GM12878 (cell line): ENCODE measurements at regions not wholly inside any gene's neighbourhood (a gene's known extent, or its start where the extent isn't known, plus 50 kb on each side); places are given as distances from the start of the nearest gene placed in this dataset.

Experiments
- ATAC-seq: fragments of 200-7000 bp; cut with Tn5 transposase; 3 replicates; pipeline ENCODE4 v1.9.1; 2020; ENCODE audit warnings: mild to moderate bottlenecking, moderate library complexity
- BruUV-seq: library from RNA; stranded (reverse); fragments of 400-500 nt; replicated peaks from 2 replicates; lab custom pipeline; 2021; lab: Mats Ljungman, UMichigan
- CTCF ChIA-PET: fragments of 300-600 bp; sonication (Branson Sonifier 250); formaldehyde crosslinking; extraction: SDS; loops from one replicate; lab custom pipeline; 2021; ENCODE audit warnings: inconsistent platforms; lab: Yijun Ruan, JAX
- POLR2A ChIA-PET: fragments of 350-600 bp; formaldehyde crosslinking; extraction: SDS; loops from one replicate; lab custom pipeline; 2021; ENCODE audit warnings: inconsistent platforms; lab: Charles Lee
- RAD21 ChIA-PET: fragments of 300-600 bp; sonication (Branson Sonifier 250); formaldehyde crosslinking; loops from one replicate; lab custom pipeline; 2023; ENCODE audit warnings: antibody characterized with exemption; ENCODE audit not compliant: unreplicated experiment; lab: Charles Lee
- SMC1A ChIA-PET: fragments of 300-600 bp; sonication (Branson Sonifier 250); formaldehyde crosslinking; loops from one replicate; lab custom pipeline; 2023; ENCODE audit not compliant: unreplicated experiment, uncharacterized antibody; lab: Charles Lee
- DNase-seq: peaks from one replicate; pipeline ENCODE4 v3.0.0-alpha.2; 2011; ENCODE audit warnings: low read depth, low spot score
- FAIRE-seq: peaks from 3 replicates; lab custom pipeline; 2011; peaks lifted over from hg19 to GRCh38; lab: Jason Lieb, UNC
- H2AFZ ChIP-seq: 2 replicates; pipeline ENCODE4 v1.6.0; 2011; ENCODE audit warnings: low read depth, low read length, control low read depth; ENCODE audit not compliant: control insufficient read depth
- H3K27ac ChIP-seq: 2 replicates; pipeline ENCODE4 v1.5.1; 2011; ENCODE audit warnings: control low read depth; ENCODE audit not compliant: control insufficient read depth, insufficient read depth
- H3K27me3 ChIP-seq, 2 experiments: replicated peaks in 1 of 2; 2 replicates each; pipeline versions ENCODE4 v1.6.0 to v1.6.1; 2011; ENCODE audit warnings: low read length in 1 of 2; ENCODE audit not compliant: control insufficient read depth in 2 of 2, insufficient read depth in 2 of 2
- H3K36me3 ChIP-seq, 2 experiments: 2 replicates each; pipeline ENCODE4 v1.5.1; 2011; ENCODE audit warnings: low read length in 1 of 2; ENCODE audit not compliant: control insufficient read depth in 2 of 2, insufficient read depth in 2 of 2
- H3K4me1 ChIP-seq: 2 replicates; pipeline ENCODE4 v1.6.1; 2011; ENCODE audit warnings: mild to moderate bottlenecking, low read length, moderate library complexity, mixed read lengths; ENCODE audit not compliant: control insufficient read depth, insufficient read depth
- H3K4me2 ChIP-seq: 2 replicates; pipeline ENCODE4 v1.6.0; 2011; ENCODE audit warnings: control low read depth; ENCODE audit not compliant: control insufficient read depth, insufficient read depth
- H3K4me3 ChIP-seq: fragments of 200-600 bp; sonication (generic); 2 replicates; pipeline ENCODE4 v1.5.1; 2016
- H3K79me2 ChIP-seq: 2 replicates; pipeline ENCODE4 v1.6.0; 2011; ENCODE audit warnings: low read length; ENCODE audit not compliant: control insufficient read depth, insufficient read depth
- H3K9ac ChIP-seq: 2 replicates; pipeline ENCODE4 v1.8.0; 2011; ENCODE audit warnings: low read length, control low read depth, mixed read lengths; ENCODE audit not compliant: control insufficient read depth, insufficient read depth
- H3K9me3 ChIP-seq: replicated peaks from 3 replicates; pipeline ENCODE4 v1.5.1; 2011; ENCODE audit warnings: mild to moderate bottlenecking, low read length; ENCODE audit not compliant: control insufficient read depth, insufficient read depth
- H4K20me1 ChIP-seq: 2 replicates; pipeline ENCODE4 v1.6.0; 2011; ENCODE audit not compliant: control insufficient read depth, insufficient read depth
- ASH2L ChIP-seq: fragments of 300-600, 200-600 bp; sonication (generic); IDR thresholded peaks from 2 replicates; pipeline ENCODE4 v1.6.1; 2017; ENCODE audit warnings: low read depth, mild to moderate bottlenecking, borderline replicate concordance
- ATF7 ChIP-seq: fragments of 450-650 bp; IDR thresholded peaks from 2 replicates; pipeline ENCODE4 v1.6.1; 2016; ENCODE audit warnings: low read depth, mild to moderate bottlenecking
- BACH1 ChIP-seq: fragments of 450-650 bp; IDR thresholded peaks from 2 replicates; pipeline ENCODE4 v1.6.1; 2017; ENCODE audit warnings: mild to moderate bottlenecking, borderline replicate concordance
- IKZF1 ChIP-seq: fragments of 450-650 bp; conservative IDR thresholded peaks from 2 replicates; pipeline ENCODE4 v1.6.1; 2017; ENCODE audit warnings: antibody characterized with exemption, mild to moderate bottlenecking
- LARP7 ChIP-seq: fragments of 450-650 bp; IDR thresholded peaks from 2 replicates; pipeline ENCODE4 v1.6.1; 2017; ENCODE audit warnings: mild to moderate bottlenecking
- MXI1 ChIP-seq: fragments of 150-350 bp; IDR thresholded peaks from 2 replicates; pipeline ENCODE4 v1.6.1; 2011; ENCODE audit warnings: low read depth, mild to moderate bottlenecking, inconsistent platforms, low read length, improper control_type of control experiment
- MYB ChIP-seq: fragments of 150-350 bp; IDR thresholded peaks from 2 replicates; pipeline ENCODE4 v1.6.1; 2014; ENCODE audit warnings: mild to moderate bottlenecking, low read depth, low read length, borderline replicate concordance
- PML ChIP-seq: IDR thresholded peaks from 2 replicates; pipeline ENCODE4 v1.6.1; 2012; ENCODE audit warnings: low read length, inconsistent platforms
- RAD51 ChIP-seq: fragments of 450-650 bp; IDR thresholded peaks from 2 replicates; pipeline ENCODE4 v1.6.1; 2016; ENCODE audit warnings: moderate library complexity, mild to moderate bottlenecking, inconsistent platforms
- RELA ChIP-seq: fragments of 450-650 bp; IDR thresholded peaks from 2 replicates; pipeline ENCODE4 v1.8.0; 2014; ENCODE audit warnings: borderline replicate concordance; ENCODE audit not compliant: partially characterized antibody
- RFX5 ChIP-seq: IDR thresholded peaks from 2 replicates; pipeline ENCODE4 v1.6.1; 2011; ENCODE audit warnings: low read depth, low read length, improper control_type of control experiment
- RUNX3 ChIP-seq: IDR thresholded peaks from 2 replicates; pipeline ENCODE4 v1.6.1; 2012; ENCODE audit warnings: low read length, inconsistent platforms
- SIN3A ChIP-seq: IDR thresholded peaks from 2 replicates; pipeline ENCODE4 v1.6.1; 2012; ENCODE audit warnings: low read depth, low read length, improper control_type of control experiment
- SIX5 ChIP-seq: IDR thresholded peaks from 2 replicates; pipeline ENCODE4 v1.6.1; 2011; ENCODE audit warnings: mild to moderate bottlenecking, low read depth, low read length, moderate library complexity; ENCODE audit not compliant: severe bottlenecking
- SP1 ChIP-seq: IDR thresholded peaks from one replicate; pipeline ENCODE4 v1.6.1; 2011; ENCODE audit warnings: low read depth, low read length
- SREBF2 ChIP-seq: IDR thresholded peaks from 2 replicates; pipeline ENCODE4 v1.6.1; 2012; ENCODE audit warnings: mild to moderate bottlenecking, low read length
- YY1 ChIP-seq: IDR thresholded peaks from 2 replicates; pipeline ENCODE4 v1.6.1; 2011; ENCODE audit warnings: low read depth, mild to moderate bottlenecking, low read length
- ZBTB4 ChIP-seq: fragments of 450-650 bp; formaldehyde crosslinking; IDR thresholded peaks from 2 replicates; pipeline ENCODE4 v1.4.0; 2022; ENCODE audit warnings: mild to moderate bottlenecking, moderate library complexity
- ZNF24 ChIP-seq: fragments of 450-650 bp; IDR thresholded peaks from 2 replicates; pipeline ENCODE4 v1.6.1; 2017; ENCODE audit warnings: antibody characterized with exemption, mild to moderate bottlenecking
- WGBS: methylation state at CpG from one replicate; pipeline ENCODE4 v1.1.6; 2016; ENCODE audit warnings: low lambda C conversion rate; ENCODE audit not compliant: insufficient replicate concordance, insufficient coverage; ENCODE audit errors: missing lambda C conversion rate; 5-methylcytosine and 5-hydroxymethylcytosine counted together
- in situ Hi-C: fragments of 300-500 bp; cut with MboI; formaldehyde crosslinking; loops from 9 replicates; pipeline ENCODE4 v1.14.3; 2018; ENCODE audit warnings: mixed read lengths
- intact Hi-C: fragments of 100-400 bp; cut with micrococcal nuclease; formaldehyde crosslinking; loops from one replicate; pipeline ENCODE4 v1.14.2; 2022; ENCODE audit not compliant: unreplicated experiment

- ChIA-PET SMC1A (no interaction called here), POLR2A (no interaction called here), CTCF (no interaction called here), RAD21 (no interaction called here)
- Histone ChIP-seq H4K20me1 (no peaks in the 10 kb centered on the region), H3K79me2 (no peaks in the 10 kb centered on the region), H3K27me3 (no peaks in the 10 kb centered on the region), H3K4me2 (no peak overlapping the region), H3K4me1 (no peaks in the 10 kb centered on the region), H3K4me3 (no peak overlapping the region), H2AFZ (no peak overlapping the region), H3K36me3 (no peaks in the 10 kb centered on the region), H3K9me3 (no peaks in the 10 kb centered on the region; the same call in 2 of the 3 replicates), H3K9ac (no peak overlapping the region), H3K27ac (no peak overlapping the region)
- BruUV-seq = no TSS peak
- FAIRE-seq (no peak), DNase-seq (no peak), ATAC-seq (no peak)
- in situ Hi-C loops (no loop called here), intact Hi-C loops (no loop called here)
- TF ChIP-seq ASH2L = no peak
- TF ChIP-seq ZNF24 = peak; percentile 39; the same call in 1 of the 2 replicates
Measured at GRCh38 chr5:98602534-98603112, 170.8 kb upstream of the RGMB start.

GRCh38 chr5:98603456-98603855 lies 170.0 kb upstream of the RGMB start:
- no peaks in the 10 kb centered on the region for H3K79me2 ChIP-seq
- no peak overlapping the region for H2AFZ ChIP-seq
- DNase-seq (no peak), FAIRE-seq (no peak), ATAC-seq (no peak)
- no peaks in the 10 kb centered on the region for H3K27me3 ChIP-seq
- ChIA-PET CTCF (no interaction called here), RAD21 (no interaction called here), SMC1A (interaction anchor here (0.6 kb wide), 1 partner anchor 30 kb away, joined by 5 read pairs; no protein-coding TSS in a partner anchor), POLR2A (no interaction called here)
- H3K36me3 ChIP-seq = no peaks in the 10 kb centered on the region
- no peaks in the 10 kb centered on the region for H4K20me1 ChIP-seq
- no peaks in the 10 kb centered on the region; the same call in 2 of the 3 replicates for H3K9me3 ChIP-seq
- no TSS peak for BruUV-seq
- H3K4me2 ChIP-seq = no peak overlapping the region
- H3K4me3 ChIP-seq = no peak overlapping the region
- 31% methylated on average over 2 of the region's 2 CpGs for WGBS
- no peaks in the 10 kb centered on the region for H3K4me1 ChIP-seq
- in situ Hi-C loops = no loop called here
- H3K27ac ChIP-seq = no peak overlapping the region
- intact Hi-C loops = no loop called here
- no peak overlapping the region for H3K9ac ChIP-seq
- TF ChIP-seq PML (no peak), RELA (no peak), SREBF2 (no peak), MYB (no peak), YY1 (no peak), IKZF1 (no peak), SIN3A (no peak), ZBTB4 (CRISPR knock-in tag) (no peak), SIX5 (no peak), BACH1 (no peak), MXI1 (no peak), RFX5 (no peak), LARP7 (no peak), RUNX3 (no peak), ATF7 (no peak), RAD51 (no peak), SP1 (no peak)
